ENCODE measurements at regions not wholly inside any gene's neighbourhood (a gene's known extent, or its start where the extent isn't known, plus 50 kb on each side); places are given as distances from the start of the nearest gene placed in this dataset.

- Histone ChIP-seq H3K27ac (ENCODE audit: low read depth, low read length) (no peak overlapping the region), H3K9me3 (ENCODE audit: control insufficient read depth in 1 of 2, low read length in 2 of 2) (no peaks in the 10 kb centered on the region), H3K4me1 (ENCODE audit: control insufficient read depth in 1 of 2, insufficient read depth in 2 of 2, low read length in 2 of 2) (no peaks in the 10 kb centered on the region), H3K36me3 (ENCODE audit: control insufficient read depth in 1 of 2, insufficient read depth in 2 of 2, low read length in 2 of 2) (no peaks in the 10 kb centered on the region), H3K9ac (ENCODE audit: low read depth in 1 of 2, low read length in 2 of 2) (no peak overlapping the region), H3K4me3 (ENCODE audit: low read depth in 1 of 2, low read length in 2 of 2) (no peak overlapping the region), H3K27me3 (ENCODE audit: control insufficient read depth in 1 of 2, insufficient read depth in 2 of 2, low read length in 2 of 2) (no peaks in the 10 kb centered on the region)
These were observed 255.4 kb upstream of the DAB2 start for GRCh38 chr5:39680213-39680612.

GRCh38 chr5:39678534-39678933 is 253.8 kb upstream of the DAB2 start:
- Histone ChIP-seq H3K4me1 (ENCODE audit: control insufficient read depth in 1 of 2, insufficient read depth in 2 of 2, low read length in 2 of 2) (no peaks in the 10 kb centered on the region), H3K4me3 (ENCODE audit: low read depth in 1 of 2, low read length in 2 of 2) (no peak overlapping the region), H3K27me3 (ENCODE audit: control insufficient read depth in 1 of 2, insufficient read depth in 2 of 2, low read length in 2 of 2) (no peaks in the 10 kb centered on the region), H3K27ac (ENCODE audit: low read depth, low read length) (no peak overlapping the region), H3K36me3 (ENCODE audit: control insufficient read depth in 1 of 2, insufficient read depth in 2 of 2, low read length in 2 of 2) (no peaks in the 10 kb centered on the region), H3K9me3 (ENCODE audit: control insufficient read depth in 1 of 2, low read length in 2 of 2) (no peaks in the 10 kb centered on the region), H3K9ac (ENCODE audit: low read depth in 1 of 2, low read length in 2 of 2) (no peak overlapping the region)

- H3K4me1 ChIP-seq (ENCODE audit: control insufficient read depth in 1 of 2, insufficient read depth in 2 of 2, low read length in 2 of 2): no peaks in the 10 kb centered on the region
- no peak overlapping the region for H3K4me3 ChIP-seq (ENCODE audit: low read depth in 1 of 2, low read length in 2 of 2)
- H3K9me3 ChIP-seq (ENCODE audit: control insufficient read depth in 1 of 2, low read length in 2 of 2): no peaks in the 10 kb centered on the region
- H3K27ac ChIP-seq (ENCODE audit: low read depth, low read length): no peak overlapping the region
- no peaks in the 10 kb centered on the region for H3K36me3 ChIP-seq (ENCODE audit: control insufficient read depth in 1 of 2, insufficient read depth in 2 of 2, low read length in 2 of 2)
- no peak overlapping the region for H3K9ac ChIP-seq (ENCODE audit: low read depth in 1 of 2, low read length in 2 of 2)
- H3K27me3 ChIP-seq (ENCODE audit: control insufficient read depth in 1 of 2, insufficient read depth in 2 of 2, low read length in 2 of 2): no peaks in the 10 kb centered on the region
These were observed 250.9 kb upstream of the DAB2 start for GRCh38 chr5:39675676-39676075.

GRCh38 chr5:39674209-39675082 is 249.7 kb upstream of the DAB2 start:
- no peaks in the 10 kb centered on the region for H3K4me1 ChIP-seq (ENCODE audit: control insufficient read depth in 1 of 2, insufficient read depth in 2 of 2, low read length in 2 of 2)
- H3K9ac ChIP-seq (ENCODE audit: low read depth in 1 of 2, low read length in 2 of 2): no peak overlapping the region
- H3K36me3 ChIP-seq (ENCODE audit: control insufficient read depth in 1 of 2, insufficient read depth in 2 of 2, low read length in 2 of 2): no peaks in the 10 kb centered on the region
- H3K4me3 ChIP-seq (ENCODE audit: low read depth in 1 of 2, low read length in 2 of 2): no peak overlapping the region
- H3K9me3 ChIP-seq (ENCODE audit: control insufficient read depth in 1 of 2, low read length in 2 of 2): no peaks in the 10 kb centered on the region
- no peak overlapping the region for H3K27ac ChIP-seq (ENCODE audit: low read depth, low read length)
- H3K27me3 ChIP-seq (ENCODE audit: control insufficient read depth in 1 of 2, insufficient read depth in 2 of 2, low read length in 2 of 2): no peaks in the 10 kb centered on the region

- H3K9ac ChIP-seq (ENCODE audit: low read depth in 1 of 2, low read length in 2 of 2): no peak overlapping the region
- H3K4me3 ChIP-seq (ENCODE audit: low read depth in 1 of 2, low read length in 2 of 2): no peak overlapping the region
- no peaks in the 10 kb centered on the region for H3K27me3 ChIP-seq (ENCODE audit: control insufficient read depth in 1 of 2, insufficient read depth in 2 of 2, low read length in 2 of 2)
- H3K36me3 ChIP-seq (ENCODE audit: control insufficient read depth in 1 of 2, insufficient read depth in 2 of 2, low read length in 2 of 2): no peaks in the 10 kb centered on the region
- no peak overlapping the region for H3K27ac ChIP-seq (ENCODE audit: low read depth, low read length)
- no peaks in the 10 kb centered on the region for H3K4me1 ChIP-seq (ENCODE audit: control insufficient read depth in 1 of 2, insufficient read depth in 2 of 2, low read length in 2 of 2)
- H3K9me3 ChIP-seq (ENCODE audit: control insufficient read depth in 1 of 2, low read length in 2 of 2): no peaks in the 10 kb centered on the region
These were observed 246.8 kb upstream of the DAB2 start for GRCh38 chr5:39671561-39671961.

GRCh38 chr5:39670955-39671354 is 246.2 kb upstream of the DAB2 start:
- Histone ChIP-seq H3K27me3 (ENCODE audit: control insufficient read depth in 1 of 2, insufficient read depth in 2 of 2, low read length in 2 of 2) (no peaks in the 10 kb centered on the region), H3K4me1 (ENCODE audit: control insufficient read depth in 1 of 2, insufficient read depth in 2 of 2, low read length in 2 of 2) (no peaks in the 10 kb centered on the region), H3K36me3 (ENCODE audit: control insufficient read depth in 1 of 2, insufficient read depth in 2 of 2, low read length in 2 of 2) (no peaks in the 10 kb centered on the region), H3K9ac (ENCODE audit: low read depth in 1 of 2, low read length in 2 of 2) (no peak overlapping the region), H3K27ac (ENCODE audit: low read depth, low read length) (no peak overlapping the region), H3K4me3 (ENCODE audit: low read depth in 1 of 2, low read length in 2 of 2) (no peak overlapping the region), H3K9me3 (ENCODE audit: control insufficient read depth in 1 of 2, low read length in 2 of 2) (no peaks in the 10 kb centered on the region)

- H3K4me1 ChIP-seq (ENCODE audit: control insufficient read depth in 1 of 2, insufficient read depth in 2 of 2, low read length in 2 of 2): no peaks in the 10 kb centered on the region
- no peaks in the 10 kb centered on the region for H3K36me3 ChIP-seq (ENCODE audit: control insufficient read depth in 1 of 2, insufficient read depth in 2 of 2, low read length in 2 of 2)
- H3K9ac ChIP-seq (ENCODE audit: low read depth in 1 of 2, low read length in 2 of 2): no peak overlapping the region
- H3K27ac ChIP-seq (ENCODE audit: low read depth, low read length): no peak overlapping the region
- H3K27me3 ChIP-seq (ENCODE audit: control insufficient read depth in 1 of 2, insufficient read depth in 2 of 2, low read length in 2 of 2): no peaks in the 10 kb centered on the region
- H3K9me3 ChIP-seq (ENCODE audit: control insufficient read depth in 1 of 2, low read length in 2 of 2): no peaks in the 10 kb centered on the region
- no peak overlapping the region for H3K4me3 ChIP-seq (ENCODE audit: low read depth in 1 of 2, low read length in 2 of 2)
These were observed 245.6 kb upstream of the DAB2 start for GRCh38 chr5:39670391-39670790.

- H3K4me3 ChIP-seq (ENCODE audit: low read depth in 1 of 2, low read length in 2 of 2): no peak overlapping the region
- H3K9ac ChIP-seq (ENCODE audit: low read depth in 1 of 2, low read length in 2 of 2): no peak overlapping the region
- H3K27ac ChIP-seq (ENCODE audit: low read depth, low read length): no peak overlapping the region
- no peaks in the 10 kb centered on the region for H3K27me3 ChIP-seq (ENCODE audit: control insufficient read depth in 1 of 2, insufficient read depth in 2 of 2, low read length in 2 of 2)
- H3K4me1 ChIP-seq (ENCODE audit: control insufficient read depth in 1 of 2, insufficient read depth in 2 of 2, low read length in 2 of 2): no peaks in the 10 kb centered on the region
- H3K9me3 ChIP-seq (ENCODE audit: control insufficient read depth in 1 of 2, low read length in 2 of 2): peaks cover 0 to 2% of the 10 kb centered on the region in 2 donors
- H3K36me3 ChIP-seq (ENCODE audit: control insufficient read depth in 1 of 2, insufficient read depth in 2 of 2, low read length in 2 of 2): no peaks in the 10 kb centered on the region
These were observed 244.2 kb upstream of the DAB2 start for GRCh38 chr5:39668980-39669379.

GRCh38 chr5:39665328-39665727 is 240.5 kb upstream of the DAB2 start:
- H3K9ac ChIP-seq (ENCODE audit: low read depth in 1 of 2, low read length in 2 of 2): no peak overlapping the region
- no peak overlapping the region for H3K27ac ChIP-seq (ENCODE audit: low read depth, low read length)
- H3K9me3 ChIP-seq (ENCODE audit: control insufficient read depth in 1 of 2, low read length in 2 of 2): peaks cover 0 to 2% of the 10 kb centered on the region in 2 donors
- H3K4me1 ChIP-seq (ENCODE audit: control insufficient read depth in 1 of 2, insufficient read depth in 2 of 2, low read length in 2 of 2): no peaks in the 10 kb centered on the region
- H3K27me3 ChIP-seq (ENCODE audit: control insufficient read depth in 1 of 2, insufficient read depth in 2 of 2, low read length in 2 of 2): no peaks in the 10 kb centered on the region
- H3K36me3 ChIP-seq (ENCODE audit: control insufficient read depth in 1 of 2, insufficient read depth in 2 of 2, low read length in 2 of 2): no peaks in the 10 kb centered on the region
- no peak overlapping the region for H3K4me3 ChIP-seq (ENCODE audit: low read depth in 1 of 2, low read length in 2 of 2)

- H3K9me3 ChIP-seq (ENCODE audit: control insufficient read depth in 1 of 2, low read length in 2 of 2): peaks cover 0 to 2% of the 10 kb centered on the region in 2 donors
- no peak overlapping the region for H3K4me3 ChIP-seq (ENCODE audit: low read depth in 1 of 2, low read length in 2 of 2)
- no peaks in the 10 kb centered on the region for H3K27me3 ChIP-seq (ENCODE audit: control insufficient read depth in 1 of 2, insufficient read depth in 2 of 2, low read length in 2 of 2)
- H3K27ac ChIP-seq (ENCODE audit: low read depth, low read length): no peak overlapping the region
- H3K4me1 ChIP-seq (ENCODE audit: control insufficient read depth in 1 of 2, insufficient read depth in 2 of 2, low read length in 2 of 2): no peaks in the 10 kb centered on the region
- no peak overlapping the region for H3K9ac ChIP-seq (ENCODE audit: low read depth in 1 of 2, low read length in 2 of 2)
- no peaks in the 10 kb centered on the region for H3K36me3 ChIP-seq (ENCODE audit: control insufficient read depth in 1 of 2, insufficient read depth in 2 of 2, low read length in 2 of 2)
These were observed 238.2 kb upstream of the DAB2 start for GRCh38 chr5:39662945-39663344.
